H1 (cell line): ENCODE measurements at regions not wholly inside any gene's neighbourhood (a gene's known extent, or its start where the extent isn't known, plus 50 kb on each side); places are given as distances from the start of the nearest gene placed in this dataset.

Experiments
- ATF2 ChIP-seq: IDR thresholded peaks from 2 replicates; pipeline ENCODE4 v1.6.1; 2012; ENCODE audit warnings: low read length, inconsistent platforms
- CEBPB ChIP-seq: IDR thresholded peaks from 2 replicates; pipeline ENCODE4 v1.6.1; 2012; ENCODE audit warnings: low read depth, low read length
- CHD2 ChIP-seq: IDR thresholded peaks from 2 replicates; pipeline ENCODE4 v1.6.1; 2012; ENCODE audit warnings: low read length, improper control_type of control experiment
- RXRA ChIP-seq: IDR thresholded peaks from 2 replicates; pipeline ENCODE4 v1.6.1; 2011; ENCODE audit warnings: low read depth, mild to moderate bottlenecking, low read length, moderate library complexity; ENCODE audit not compliant: insufficient read depth
- SP4 ChIP-seq: IDR thresholded peaks from 2 replicates; pipeline ENCODE4 v1.6.1; 2012; ENCODE audit warnings: low read length, inconsistent platforms

GRCh38 chr5:54851449-54851848, 133.9 kb downstream of the ESM1 start (continued):
- TF ChIP-seq ATF2 (no peak), CEBPB (no peak), CHD2 (no peak), RXRA (no peak), SP4 (no peak)
